ENCODE measurements at regions not wholly inside any gene's neighbourhood (a gene's known extent, or its start where the extent isn't known, plus 50 kb on each side); places are given as distances from the start of the nearest gene placed in this dataset.
"Not testable (repeated sequence)": the region's sequence is repeated elsewhere in the genome, so short reads cannot be mapped to it uniquely, and the experiment has no call there.

DNA sequence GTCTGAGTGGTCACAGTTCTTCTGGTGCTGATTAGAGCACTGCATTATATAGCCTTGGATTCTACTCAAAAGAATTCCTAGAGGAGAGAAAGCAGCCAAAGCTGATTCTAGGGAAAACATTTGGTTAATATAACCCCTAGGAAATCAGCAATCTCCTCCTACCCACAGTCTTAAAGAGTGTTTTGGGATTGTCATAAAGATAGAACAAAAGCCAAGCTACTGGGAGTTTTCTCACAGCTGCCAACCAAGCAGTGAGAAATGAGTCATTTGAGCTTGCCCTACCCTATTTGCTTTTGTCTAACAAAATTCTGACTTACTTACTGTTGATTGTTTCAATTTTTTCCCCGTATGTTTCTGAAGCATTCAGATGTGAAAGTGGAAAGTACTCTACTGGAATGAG, 469.3 kb downstream of the PLCL1 start:
- H3K27ac ChIP-seq: no peak overlapping the region
- TF ChIP-seq, protein P1, sequence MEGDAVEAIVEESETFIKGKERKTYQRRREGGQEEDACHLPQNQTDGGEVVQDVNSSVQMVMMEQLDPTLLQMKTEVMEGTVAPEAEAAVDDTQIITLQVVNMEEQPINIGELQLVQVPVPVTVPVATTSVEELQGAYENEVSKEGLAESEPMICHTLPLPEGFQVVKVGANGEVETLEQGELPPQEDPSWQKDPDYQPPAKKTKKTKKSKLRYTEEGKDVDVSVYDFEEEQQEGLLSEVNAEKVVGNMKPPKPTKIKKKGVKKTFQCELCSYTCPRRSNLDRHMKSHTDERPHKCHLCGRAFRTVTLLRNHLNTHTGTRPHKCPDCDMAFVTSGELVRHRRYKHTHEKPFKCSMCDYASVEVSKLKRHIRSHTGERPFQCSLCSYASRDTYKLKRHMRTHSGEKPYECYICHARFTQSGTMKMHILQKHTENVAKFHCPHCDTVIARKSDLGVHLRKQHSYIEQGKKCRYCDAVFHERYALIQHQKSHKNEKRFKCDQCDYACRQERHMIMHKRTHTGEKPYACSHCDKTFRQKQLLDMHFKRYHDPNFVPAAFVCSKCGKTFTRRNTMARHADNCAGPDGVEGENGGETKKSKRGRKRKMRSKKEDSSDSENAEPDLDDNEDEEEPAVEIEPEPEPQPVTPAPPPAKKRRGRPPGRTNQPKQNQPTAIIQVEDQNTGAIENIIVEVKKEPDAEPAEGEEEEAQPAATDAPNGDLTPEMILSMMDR (conservative IDR thresholded peaks at IDR 0.05; ENCODE audit: low read depth): no peak
- DNase-seq (ENCODE audit: low spot score): peak; percentile 4
- POLR2A ChIA-PET (ENCODE audit: low non-redundant PET): no interaction called here
- CTCF ChIA-PET: interaction anchor here (0.7 to 1.5 kb wide), 3 partner anchors 23 to 483 kb away, joined by 3 to 5 read pairs (median 4); no protein-coding TSS in a partner anchor

DNA sequence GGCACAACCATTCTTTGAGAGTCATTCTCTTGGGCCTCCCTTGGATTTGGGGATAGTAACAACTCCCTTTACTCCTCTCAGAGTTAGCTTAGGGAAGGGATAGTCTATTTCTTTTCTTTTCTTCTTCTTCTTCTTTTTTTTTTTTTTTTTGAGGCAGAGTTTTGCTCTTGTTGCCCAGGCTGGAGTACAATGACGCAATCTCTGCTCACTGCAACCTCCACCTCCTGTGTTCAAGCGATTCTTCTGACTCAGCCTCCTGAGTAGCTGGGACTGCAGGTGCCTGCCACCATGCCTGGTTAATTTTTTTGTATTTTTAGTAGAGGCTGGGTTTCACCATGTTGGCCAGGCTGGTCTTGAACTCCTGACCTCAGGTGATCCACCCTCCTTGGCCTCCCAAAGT, 465.8 kb downstream of the PLCL1 start:
- CTCF ChIA-PET; H3K27ac ChIP-seq; POLR2A ChIA-PET (ENCODE audit: low non-redundant PET); DNase-seq (ENCODE audit: low spot score): not testable (repeated sequence)

DNA sequence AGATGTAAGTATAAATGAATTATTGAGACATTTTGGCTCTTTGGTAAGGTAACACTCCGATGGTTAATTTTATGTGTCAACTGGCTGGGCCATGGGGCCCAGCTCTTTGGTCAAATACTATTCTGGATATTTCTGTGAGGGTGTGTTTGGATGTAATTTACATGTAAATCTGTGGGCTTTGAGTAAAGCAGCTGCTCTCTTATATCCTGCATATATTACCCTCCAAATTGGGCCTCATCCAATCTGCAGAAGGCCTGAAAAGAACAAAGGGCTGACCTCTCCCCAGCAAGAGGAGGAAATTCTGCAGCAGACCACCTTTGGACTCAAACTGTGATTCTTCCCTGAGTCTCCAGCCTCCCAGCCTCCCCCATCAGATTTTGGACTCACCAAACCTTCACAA, 464.1 kb downstream of the PLCL1 start:
- ChIA-PET POLR2A (ENCODE audit: low non-redundant PET) (no interaction called here), CTCF (no interaction called here)
- TF ChIP-seq, protein P1 (conservative IDR thresholded peaks at IDR 0.05; ENCODE audit: low read depth): no peak
- DNase-seq (ENCODE audit: low spot score): no peak
- H3K27ac ChIP-seq: no peak overlapping the region

DNA sequence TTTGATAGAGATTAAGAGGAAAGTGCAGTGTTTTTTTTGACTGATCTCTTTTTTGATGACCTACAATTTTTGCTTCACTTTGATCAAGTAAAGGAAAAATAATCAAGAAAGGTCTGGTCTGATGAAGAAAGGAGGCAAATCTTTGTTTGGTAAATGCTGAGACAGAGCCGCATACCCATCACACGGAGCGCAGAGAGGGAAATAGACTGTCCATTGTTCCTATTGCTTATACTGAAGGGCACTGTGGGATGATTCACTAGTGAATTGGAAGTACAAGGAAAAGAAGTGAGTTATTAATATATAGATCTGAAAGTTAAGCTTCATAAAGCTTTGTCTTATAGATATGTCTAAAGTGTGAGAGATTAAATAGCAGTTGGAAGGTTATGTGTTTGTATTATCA, 455.1 kb downstream of the PLCL1 start:
- TF ChIP-seq, protein P1 (conservative IDR thresholded peaks at IDR 0.05; ENCODE audit: low read depth): no peak
- H3K27ac ChIP-seq: no peak overlapping the region
- ChIA-PET CTCF (no interaction called here), POLR2A (ENCODE audit: low non-redundant PET) (no interaction called here)
- no peak for DNase-seq (ENCODE audit: low spot score)

DNA sequence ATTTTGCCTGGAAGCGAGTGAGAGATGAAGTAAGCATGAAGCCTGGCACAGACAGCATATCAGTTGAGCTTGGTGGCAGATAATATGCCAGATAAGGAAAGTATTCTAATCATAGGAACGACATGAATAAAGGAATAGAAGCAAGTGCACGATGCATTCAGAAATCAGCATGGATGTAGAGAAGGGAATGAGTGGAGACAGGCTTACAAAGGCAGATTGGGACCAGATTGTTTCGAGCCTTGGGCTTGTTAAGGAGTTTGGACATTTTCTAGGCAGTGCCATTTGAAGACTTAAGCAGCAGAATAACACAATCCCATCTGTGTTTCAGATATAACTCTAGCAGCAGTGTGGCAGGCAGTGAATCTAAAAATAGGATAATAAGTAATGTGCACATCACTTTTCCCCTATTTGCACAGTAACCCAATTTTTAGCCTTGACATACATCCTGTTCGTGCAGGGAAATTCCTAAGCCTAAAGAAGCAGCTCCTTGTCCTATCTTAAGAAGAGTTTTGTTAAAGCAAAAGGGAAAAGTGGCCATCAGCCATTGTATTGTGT, 450.2 kb downstream of the PLCL1 start:
- no peak overlapping the region for H3K27ac ChIP-seq
- no peak for DNase-seq (ENCODE audit: low spot score)
- POLR2A ChIA-PET (ENCODE audit: low non-redundant PET): no interaction called here
- TF ChIP-seq, protein P1 (conservative IDR thresholded peaks at IDR 0.05; ENCODE audit: low read depth): no peak
- CTCF ChIA-PET: no interaction called here

DNA sequence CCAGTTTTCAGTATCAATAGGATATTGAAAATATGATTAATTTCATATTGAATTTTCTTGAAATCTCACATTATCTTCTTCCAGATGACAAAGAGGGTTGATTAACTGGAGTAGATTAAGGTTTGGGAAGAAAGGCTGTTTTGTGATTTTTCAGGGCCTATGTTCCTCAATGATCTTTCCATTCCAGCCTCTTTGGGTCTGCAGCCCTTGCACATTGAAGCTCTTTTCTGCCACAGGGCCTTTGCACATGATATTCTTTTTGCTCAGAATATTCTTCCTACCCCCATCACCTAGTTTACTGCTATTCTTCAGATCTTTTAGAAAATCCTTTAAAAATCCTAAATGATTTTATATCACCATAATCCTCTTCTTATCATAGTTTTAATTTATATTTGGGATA, 449.6 kb downstream of the PLCL1 start:
- ChIA-PET POLR2A (ENCODE audit: low non-redundant PET) (no interaction called here), CTCF (no interaction called here)

DNA sequence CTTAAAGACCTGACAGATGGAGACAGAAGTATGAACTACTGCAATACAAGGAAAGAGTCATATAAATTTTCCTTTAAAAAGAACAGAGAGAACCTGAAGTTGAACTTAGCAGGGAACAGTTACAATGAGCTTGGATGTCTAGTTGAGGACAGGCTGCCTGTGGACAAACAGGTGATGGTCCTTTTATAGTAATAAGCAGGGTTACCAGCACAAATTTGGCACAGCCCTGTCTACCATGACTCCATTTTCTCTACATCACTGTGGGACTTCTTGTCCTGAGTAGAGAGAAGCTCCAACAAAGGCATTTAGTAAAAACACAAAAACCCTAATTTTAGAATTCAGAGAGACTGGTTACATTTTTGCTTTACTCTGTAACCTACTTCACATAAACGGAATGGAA, 448.1 kb downstream of the PLCL1 start:
- CTCF ChIA-PET: interaction anchor here (0.6 kb wide), 1 partner anchor 1140 kb away, joined by 3 read pairs; no protein-coding TSS in a partner anchor
- POLR2A ChIA-PET (ENCODE audit: low non-redundant PET): no interaction called here
- TF ChIP-seq, protein P1 (conservative IDR thresholded peaks at IDR 0.05; ENCODE audit: low read depth): no peak
- H3K27ac ChIP-seq: no peak overlapping the region
- DNase-seq (ENCODE audit: low spot score): no peak

More for the DNA sequence above, 449.6 kb downstream of the PLCL1 start:
- TF ChIP-seq, protein P1 (conservative IDR thresholded peaks at IDR 0.05; ENCODE audit: low read depth): no peak
- no peak overlapping the region for H3K27ac ChIP-seq
- no peak for DNase-seq (ENCODE audit: low spot score)

Data from RWPE1 (cell line).